HCT116 (cell line): ENCODE measurements at regions not wholly inside any gene's neighbourhood (a gene's known extent, or its start where the extent isn't known, plus 50 kb on each side); places are given as distances from the start of the nearest gene placed in this dataset.

ENCODE experiments used
- CBX3 ChIP-seq: IDR thresholded peaks from 2 replicates; pipeline ENCODE4 v1.6.1; 2012; ENCODE audit warnings: low read depth
- CEBPB ChIP-seq: IDR thresholded peaks from 2 replicates; pipeline ENCODE4 v1.6.1; 2012; ENCODE audit warnings: low read depth
- EZH2 ChIP-seq: fragments of 200-600 bp; sonication (generic); IDR thresholded peaks from 2 replicates; pipeline ENCODE4 v1.6.1; 2017; ENCODE audit warnings: antibody characterized with exemption, mixed run types
- JUND ChIP-seq: IDR thresholded peaks from 2 replicates; pipeline ENCODE4 v1.6.1; 2012
- POLR2A ChIP-seq: IDR thresholded peaks from 2 replicates; pipeline ENCODE4 v1.7.0; 2011; ENCODE audit warnings: borderline replicate concordance; ENCODE audit not compliant: insufficient read depth, insufficient read length; ENCODE audit errors: extremely low read depth
- POLR2AphosphoS5 ChIP-seq: IDR thresholded peaks from 2 replicates; pipeline ENCODE4 v1.6.1; 2011; ENCODE audit warnings: mild to moderate bottlenecking, low read depth, low read length, moderate library complexity
- RAD21 ChIP-seq: IDR thresholded peaks from 2 replicates; pipeline ENCODE4 v1.6.1; 2012; ENCODE audit warnings: low read depth, mild to moderate bottlenecking
- YY1 ChIP-seq: IDR thresholded peaks from 2 replicates; pipeline ENCODE4 v1.6.1; 2011; ENCODE audit warnings: low read length, low read depth, moderate library complexity, mild to moderate bottlenecking; ENCODE audit not compliant: insufficient replicate concordance; ENCODE audit errors: extremely low read depth
- TF ChIP-seq, protein P1 (sequence below), 3 experiments: fragments of 200-600 bp in 1 of 3; sonication (generic) in 1 of 3; IDR thresholded peaks in 2 of 3; conservative IDR thresholded peaks in 1 of 3; 2 replicates each; pipeline ENCODE4 v1.5.1; 2012 to 2017; ENCODE audit warnings: low read depth in 2 of 3, low read length in 2 of 3, antibody characterized with exemption in 1 of 3, borderline replicate concordance in 1 of 3, control low read depth in 1 of 3, mild to moderate bottlenecking in 1 of 3, mixed read lengths in 1 of 3, mixed run types in 1 of 3, moderate library complexity in 1 of 3; ENCODE audit not compliant: insufficient read depth in 1 of 3
- TF ChIP-seq, protein P2 (sequence below): IDR thresholded peaks from 2 replicates; pipeline ENCODE4 v1.6.1; 2012

DNA sequence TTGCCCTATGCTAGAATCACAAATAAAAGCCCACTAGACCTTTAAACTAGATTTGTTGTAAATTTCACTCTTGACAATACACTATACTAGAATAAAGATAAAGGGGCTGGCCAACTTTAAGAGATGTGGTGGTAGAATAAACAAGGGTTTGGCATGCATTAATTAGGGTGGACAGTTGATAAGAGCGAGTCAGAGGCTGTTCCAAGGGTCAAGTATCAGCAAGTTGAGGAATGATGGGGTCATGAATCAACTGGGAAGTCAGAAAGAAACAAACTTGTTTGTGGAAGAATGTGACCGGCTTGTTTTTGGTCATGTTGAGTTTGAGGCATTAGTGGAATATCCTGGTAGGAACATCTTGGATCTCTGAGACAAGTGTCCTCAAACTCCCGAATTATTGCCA lies 398.3 kb upstream of the TNP1 start:
- TF ChIP-seq, protein P1, sequence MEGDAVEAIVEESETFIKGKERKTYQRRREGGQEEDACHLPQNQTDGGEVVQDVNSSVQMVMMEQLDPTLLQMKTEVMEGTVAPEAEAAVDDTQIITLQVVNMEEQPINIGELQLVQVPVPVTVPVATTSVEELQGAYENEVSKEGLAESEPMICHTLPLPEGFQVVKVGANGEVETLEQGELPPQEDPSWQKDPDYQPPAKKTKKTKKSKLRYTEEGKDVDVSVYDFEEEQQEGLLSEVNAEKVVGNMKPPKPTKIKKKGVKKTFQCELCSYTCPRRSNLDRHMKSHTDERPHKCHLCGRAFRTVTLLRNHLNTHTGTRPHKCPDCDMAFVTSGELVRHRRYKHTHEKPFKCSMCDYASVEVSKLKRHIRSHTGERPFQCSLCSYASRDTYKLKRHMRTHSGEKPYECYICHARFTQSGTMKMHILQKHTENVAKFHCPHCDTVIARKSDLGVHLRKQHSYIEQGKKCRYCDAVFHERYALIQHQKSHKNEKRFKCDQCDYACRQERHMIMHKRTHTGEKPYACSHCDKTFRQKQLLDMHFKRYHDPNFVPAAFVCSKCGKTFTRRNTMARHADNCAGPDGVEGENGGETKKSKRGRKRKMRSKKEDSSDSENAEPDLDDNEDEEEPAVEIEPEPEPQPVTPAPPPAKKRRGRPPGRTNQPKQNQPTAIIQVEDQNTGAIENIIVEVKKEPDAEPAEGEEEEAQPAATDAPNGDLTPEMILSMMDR (IDR thresholded peaks at IDR 0.05 in 2 of 3, conservative IDR thresholded peaks at IDR 0.05 in 1 of 3; ENCODE audit: borderline replicate concordance in 1 of 3, insufficient read depth in 1 of 3, low read depth in 2 of 3, low read length in 2 of 3), result no peak
- TF ChIP-seq EZH2, result no peak
- no peak for TF ChIP-seq POLR2A
- no peak for TF ChIP-seq CEBPB
- TF ChIP-seq CBX3, result no peak
- TF ChIP-seq JUND, result no peak
- TF ChIP-seq RAD21, result no peak
- TF ChIP-seq, protein P2, sequence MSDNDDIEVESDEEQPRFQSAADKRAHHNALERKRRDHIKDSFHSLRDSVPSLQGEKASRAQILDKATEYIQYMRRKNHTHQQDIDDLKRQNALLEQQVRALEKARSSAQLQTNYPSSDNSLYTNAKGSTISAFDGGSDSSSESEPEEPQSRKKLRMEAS, result no peak
- no peak for TF ChIP-seq POLR2AphosphoS5
- no peak for TF ChIP-seq YY1
